ENCODE measurements at regions not wholly inside any gene's neighbourhood (a gene's known extent, or its start where the extent isn't known, plus 50 kb on each side); places are given as distances from the start of the nearest gene placed in this dataset.

- TF ChIP-seq EZH2 (IDR thresholded peaks at IDR 0.05; ENCODE audit: borderline replicate concordance, low read depth, low read length, severe bottlenecking) (no peak), POLR2A (IDR thresholded peaks at IDR 0.05; ENCODE audit: low read depth, low read length) (no peak), POLR2AphosphoS5 (IDR thresholded peaks at IDR 0.05; ENCODE audit: insufficient read depth, low read depth, low read length) (no peak), MYC (IDR thresholded peaks at IDR 0.05; ENCODE audit: low read depth, low read length) (no peak), JUN (IDR thresholded peaks at IDR 0.05; ENCODE audit: borderline replicate concordance, insufficient read depth, insufficient read length, low read depth) (no peak)
- TF ChIP-seq, protein P1, sequence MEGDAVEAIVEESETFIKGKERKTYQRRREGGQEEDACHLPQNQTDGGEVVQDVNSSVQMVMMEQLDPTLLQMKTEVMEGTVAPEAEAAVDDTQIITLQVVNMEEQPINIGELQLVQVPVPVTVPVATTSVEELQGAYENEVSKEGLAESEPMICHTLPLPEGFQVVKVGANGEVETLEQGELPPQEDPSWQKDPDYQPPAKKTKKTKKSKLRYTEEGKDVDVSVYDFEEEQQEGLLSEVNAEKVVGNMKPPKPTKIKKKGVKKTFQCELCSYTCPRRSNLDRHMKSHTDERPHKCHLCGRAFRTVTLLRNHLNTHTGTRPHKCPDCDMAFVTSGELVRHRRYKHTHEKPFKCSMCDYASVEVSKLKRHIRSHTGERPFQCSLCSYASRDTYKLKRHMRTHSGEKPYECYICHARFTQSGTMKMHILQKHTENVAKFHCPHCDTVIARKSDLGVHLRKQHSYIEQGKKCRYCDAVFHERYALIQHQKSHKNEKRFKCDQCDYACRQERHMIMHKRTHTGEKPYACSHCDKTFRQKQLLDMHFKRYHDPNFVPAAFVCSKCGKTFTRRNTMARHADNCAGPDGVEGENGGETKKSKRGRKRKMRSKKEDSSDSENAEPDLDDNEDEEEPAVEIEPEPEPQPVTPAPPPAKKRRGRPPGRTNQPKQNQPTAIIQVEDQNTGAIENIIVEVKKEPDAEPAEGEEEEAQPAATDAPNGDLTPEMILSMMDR (IDR thresholded peaks at IDR 0.05; ENCODE audit: extremely low read depth in 1 of 2, insufficient read depth in 1 of 2, low read depth in 1 of 2, low read length in 2 of 2) = no peak
- TF ChIP-seq, protein P2, sequence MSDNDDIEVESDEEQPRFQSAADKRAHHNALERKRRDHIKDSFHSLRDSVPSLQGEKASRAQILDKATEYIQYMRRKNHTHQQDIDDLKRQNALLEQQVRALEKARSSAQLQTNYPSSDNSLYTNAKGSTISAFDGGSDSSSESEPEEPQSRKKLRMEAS (IDR thresholded peaks at IDR 0.05; ENCODE audit: insufficient read depth, insufficient read length) = no peak
Observed at GRCh38 chr16:86227041-86227440, 283.3 kb upstream of the FOXF1 start.

All from endothelial cell of umbilical vein (primary cell).